HCT116 (cell line): ENCODE measurements at regions not wholly inside any gene's neighbourhood (a gene's known extent, or its start where the extent isn't known, plus 50 kb on each side); places are given as distances from the start of the nearest gene placed in this dataset.

Source experiments
- ATAC-seq: fragments of 200-7000 bp; cut with Tn5 transposase; 2 replicates; pipeline ENCODE4 v1.9.1; 2020; ENCODE audit warnings: mild to moderate bottlenecking, moderate library complexity
- BruUV-seq: library from RNA; stranded (reverse); fragments of 400-500 nt; replicated peaks from 2 replicates; lab custom pipeline; 2021; lab: Mats Ljungman, UMichigan
- CTCF ChIA-PET: fragments of 300-600 bp; sonication (Branson Sonifier 250); formaldehyde crosslinking; loops from one replicate; lab custom pipeline; 2021; ENCODE audit warnings: antibody characterized with exemption; lab: Charles Lee
- POLR2A ChIA-PET: fragments of 300-600, 350-600 bp; sonication (Branson Sonifier 250); formaldehyde crosslinking; loops from one replicate; lab custom pipeline; 2021; ENCODE audit warnings: antibody characterized with exemption; lab: Charles Lee
- RAD21 ChIA-PET, 2 experiments: fragments of 300-600 bp; sonication (Branson Sonifier 250); formaldehyde crosslinking; loops; one replicate each; lab custom pipeline; 2023; ENCODE audit warnings: low total read pairs in 2 of 2; ENCODE audit not compliant: uncharacterized antibody in 2 of 2, unreplicated experiment in 2 of 2, low non-redundant PET in 1 of 2; lab: Charles Lee
- DNase-seq: peaks from one replicate; pipeline ENCODE4 v3.0.0-alpha.2; 2010; ENCODE audit warnings: low read depth, low spot score
- H2AFZ ChIP-seq: fragments of 200-600 bp; shearing (Covaris generic), sonication (generic); 2 replicates; pipeline ENCODE4 v1.6.1; 2017; ENCODE audit warnings: low read depth, mixed run types, mixed read lengths, antibody characterized with exemption, low read length; ENCODE audit not compliant: poor library complexity, severe bottlenecking
- H3K27ac ChIP-seq: 2 replicates; pipeline ENCODE4 v1.5.1; 2012; ENCODE audit warnings: low read depth, low read length
- H3K27me3 ChIP-seq: fragments of 200-600 bp; sonication (generic); 2 replicates; pipeline ENCODE4 v1.6.1; 2016; ENCODE audit warnings: mixed run types, low read length, mixed read lengths; ENCODE audit not compliant: insufficient read depth
- H3K36me3 ChIP-seq, 2 experiments: fragments of 200-500 bp in 1 of 2; fragments of 200-600 bp in 1 of 2; sonication (Bioruptor generic) in 1 of 2; sonication (generic) in 1 of 2; 2 replicates each; pipeline versions ENCODE4 v1.5.1 to v1.6.1; 2014 to 2016; ENCODE audit warnings: low read length in 2 of 2, inconsistent platforms in 1 of 2, mixed read lengths in 1 of 2, mixed run types in 1 of 2; ENCODE audit not compliant: insufficient read depth in 2 of 2, control insufficient read depth in 1 of 2
- H3K4me1 ChIP-seq, 2 experiments: fragments of 200-600 bp in 1 of 2; sonication (generic) in 1 of 2; 2 replicates each; pipeline versions ENCODE4 v1.5.1 to v1.6.1; 2012 to 2017; ENCODE audit warnings: low read length in 2 of 2, inconsistent platforms in 1 of 2, mild to moderate bottlenecking in 1 of 2, mixed read lengths in 1 of 2, mixed run types in 1 of 2, moderate library complexity in 1 of 2; ENCODE audit not compliant: insufficient read depth in 2 of 2, control insufficient read depth in 1 of 2
- H3K4me2 ChIP-seq: fragments of 200-600 bp; sonication (generic); 2 replicates; pipeline ENCODE4 v1.6.1; 2017; ENCODE audit warnings: mixed run types, low read length, mixed read lengths
- H3K4me3 ChIP-seq, 2 experiments: fragments of 200-600 bp in 1 of 2; sonication (generic) in 1 of 2; replicated peaks in 1 of 2; 2 replicates each; pipeline ENCODE4 v1.5.1; 2011 to 2016; ENCODE audit warnings: low read length in 2 of 2, control low read depth in 1 of 2, low read depth in 1 of 2, mild to moderate bottlenecking in 1 of 2, mixed read lengths in 1 of 2, mixed run types in 1 of 2
- H3K79me2 ChIP-seq: fragments of 200-600 bp; sonication (generic); 2 replicates; pipeline ENCODE4 v1.6.1; 2017; ENCODE audit warnings: mild to moderate bottlenecking, mixed run types, low read length, moderate library complexity, mixed read lengths; ENCODE audit not compliant: insufficient read depth
- H3K9ac ChIP-seq: fragments of 200-600 bp; sonication (generic); 2 replicates; pipeline ENCODE4 v1.6.1; 2016; ENCODE audit warnings: low read length, mixed read lengths
- H3K9me2 ChIP-seq: fragments of 200-600 bp; sonication (generic), shearing (Covaris generic); 2 replicates; pipeline ENCODE4 v1.6.1; 2017; ENCODE audit warnings: mixed run types, mild to moderate bottlenecking, moderate library complexity; ENCODE audit not compliant: insufficient read depth
- H3K9me3 ChIP-seq, 2 experiments: fragments of 200-500 bp in 1 of 2; fragments of 200-600 bp in 1 of 2; sonication (Bioruptor generic) in 1 of 2; sonication (generic) in 1 of 2; 2 replicates each; pipeline ENCODE4 v1.6.1; 2014 to 2017; ENCODE audit warnings: low read length in 2 of 2, mixed read lengths in 2 of 2, inconsistent platforms in 1 of 2, low read depth in 1 of 2, mild to moderate bottlenecking in 1 of 2, mixed run types in 1 of 2, moderate library complexity in 1 of 2; ENCODE audit not compliant: control insufficient read depth in 1 of 2, insufficient read depth in 1 of 2
- H4K20me1 ChIP-seq: fragments of 200-600 bp; sonication (generic), shearing (Covaris generic); 2 replicates; pipeline ENCODE4 v1.6.1; 2017; ENCODE audit warnings: mixed run types, mild to moderate bottlenecking, moderate library complexity; ENCODE audit not compliant: insufficient read depth
- CBX3 ChIP-seq: IDR thresholded peaks from 2 replicates; pipeline ENCODE4 v1.6.1; 2012; ENCODE audit warnings: low read depth
- ELF1 ChIP-seq: IDR thresholded peaks from 2 replicates; pipeline ENCODE4 v1.6.1; 2012; ENCODE audit warnings: low read depth, borderline replicate concordance
- EZH2 ChIP-seq: fragments of 200-600 bp; sonication (generic); IDR thresholded peaks from 2 replicates; pipeline ENCODE4 v1.6.1; 2017; ENCODE audit warnings: antibody characterized with exemption, mixed run types
- EZH2phosphoT487 ChIP-seq: fragments of 200-600 bp; IDR thresholded peaks from 2 replicates; pipeline ENCODE4 v1.6.1; 2018; ENCODE audit warnings: antibody characterized with exemption, borderline replicate concordance
- FOSL1 ChIP-seq: IDR thresholded peaks from 2 replicates; pipeline ENCODE4 v1.6.1; 2012; ENCODE audit warnings: low read depth
- JUND ChIP-seq: IDR thresholded peaks from 2 replicates; pipeline ENCODE4 v1.6.1; 2012
- RAD21 ChIP-seq: IDR thresholded peaks from 2 replicates; pipeline ENCODE4 v1.6.1; 2012; ENCODE audit warnings: low read depth, mild to moderate bottlenecking
- TCF7L2 ChIP-seq: IDR thresholded peaks from 2 replicates; pipeline ENCODE4 v1.7.0; 2011; ENCODE audit warnings: borderline replicate concordance, inconsistent platforms; ENCODE audit not compliant: insufficient read depth, insufficient read length; ENCODE audit errors: extremely low read depth
- intact Hi-C: fragments of 100-400 bp; cut with micrococcal nuclease; formaldehyde crosslinking; loops from 2 replicates; pipeline ENCODE4 v1.10.0; 2022
- TF ChIP-seq, protein P1 (sequence below), 3 experiments: fragments of 200-600 bp in 1 of 3; sonication (generic) in 1 of 3; IDR thresholded peaks in 2 of 3; conservative IDR thresholded peaks in 1 of 3; 2 replicates each; pipeline ENCODE4 v1.5.1; 2012 to 2017; ENCODE audit warnings: low read depth in 2 of 3, low read length in 2 of 3, antibody characterized with exemption in 1 of 3, borderline replicate concordance in 1 of 3, control low read depth in 1 of 3, mild to moderate bottlenecking in 1 of 3, mixed read lengths in 1 of 3, mixed run types in 1 of 3, moderate library complexity in 1 of 3; ENCODE audit not compliant: insufficient read depth in 1 of 3
- TF ChIP-seq, protein P2 (sequence below): IDR thresholded peaks from 2 replicates; pipeline ENCODE4 v1.6.1; 2011; ENCODE audit warnings: mild to moderate bottlenecking, low read length, moderate library complexity; ENCODE audit not compliant: insufficient replicate concordance; ENCODE audit errors: extremely low read depth

DNA sequence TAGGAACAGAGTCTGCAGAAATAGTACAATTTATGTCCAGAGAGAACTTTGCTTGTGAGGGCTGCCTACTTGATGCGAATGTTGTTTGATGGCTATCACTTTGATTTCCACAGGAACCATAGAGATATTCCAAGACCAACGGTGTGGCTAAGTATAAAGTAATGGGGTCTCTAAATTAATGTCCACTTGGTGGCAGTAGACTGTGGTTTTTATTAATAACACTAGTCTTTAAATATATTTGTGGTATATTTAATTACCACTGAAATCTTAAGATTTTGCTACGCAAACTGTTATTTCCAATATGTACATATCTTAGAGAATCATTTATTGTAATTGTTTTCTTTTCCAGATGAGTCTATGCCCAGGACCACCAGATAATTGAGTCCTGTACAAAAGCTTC, 647.9 kb downstream of the PLA2G4A start:
- Histone ChIP-seq H3K27me3 (no peaks in the 10 kb centered on the region), H3K27ac (no peak overlapping the region), H3K9me2 (no peaks in the 10 kb centered on the region), H3K4me2 (no peak overlapping the region), H4K20me1 (no peaks in the 10 kb centered on the region), H3K36me3 (no peaks in the 10 kb centered on the region), H3K4me3 (no peak overlapping the region), H3K9me3 (no peaks in the 10 kb centered on the region), H3K4me1 (no peaks in the 10 kb centered on the region), H2AFZ (no peak overlapping the region), H3K79me2 (no peaks in the 10 kb centered on the region), H3K9ac (no peak overlapping the region)
- no peak for DNase-seq
- no TSS peak for BruUV-seq
- POLR2A ChIA-PET = no interaction called here
- CTCF ChIA-PET = interaction anchor here (0.8 kb wide), 1 partner anchor 523 kb away, joined by 3 read pairs; no protein-coding TSS in a partner anchor
- intact Hi-C loops = no loop called here
- RAD21 ChIA-PET = no interaction called here
- TF ChIP-seq RAD21 (peak; percentile 51; the same call in 1 of the 2 replicates), CBX3 (no peak)
- TF ChIP-seq, protein P1, sequence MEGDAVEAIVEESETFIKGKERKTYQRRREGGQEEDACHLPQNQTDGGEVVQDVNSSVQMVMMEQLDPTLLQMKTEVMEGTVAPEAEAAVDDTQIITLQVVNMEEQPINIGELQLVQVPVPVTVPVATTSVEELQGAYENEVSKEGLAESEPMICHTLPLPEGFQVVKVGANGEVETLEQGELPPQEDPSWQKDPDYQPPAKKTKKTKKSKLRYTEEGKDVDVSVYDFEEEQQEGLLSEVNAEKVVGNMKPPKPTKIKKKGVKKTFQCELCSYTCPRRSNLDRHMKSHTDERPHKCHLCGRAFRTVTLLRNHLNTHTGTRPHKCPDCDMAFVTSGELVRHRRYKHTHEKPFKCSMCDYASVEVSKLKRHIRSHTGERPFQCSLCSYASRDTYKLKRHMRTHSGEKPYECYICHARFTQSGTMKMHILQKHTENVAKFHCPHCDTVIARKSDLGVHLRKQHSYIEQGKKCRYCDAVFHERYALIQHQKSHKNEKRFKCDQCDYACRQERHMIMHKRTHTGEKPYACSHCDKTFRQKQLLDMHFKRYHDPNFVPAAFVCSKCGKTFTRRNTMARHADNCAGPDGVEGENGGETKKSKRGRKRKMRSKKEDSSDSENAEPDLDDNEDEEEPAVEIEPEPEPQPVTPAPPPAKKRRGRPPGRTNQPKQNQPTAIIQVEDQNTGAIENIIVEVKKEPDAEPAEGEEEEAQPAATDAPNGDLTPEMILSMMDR (IDR thresholded peaks at IDR 0.05 in 2 of 3, conservative IDR thresholded peaks at IDR 0.05 in 1 of 3; ENCODE audit: borderline replicate concordance in 1 of 3, insufficient read depth in 1 of 3, low read depth in 2 of 3, low read length in 2 of 3) = peak; percentile 19 to 53 (median 30); a peak in 4 of 6 replicates
- peak; percentile 63 for ATAC-seq

DNA sequence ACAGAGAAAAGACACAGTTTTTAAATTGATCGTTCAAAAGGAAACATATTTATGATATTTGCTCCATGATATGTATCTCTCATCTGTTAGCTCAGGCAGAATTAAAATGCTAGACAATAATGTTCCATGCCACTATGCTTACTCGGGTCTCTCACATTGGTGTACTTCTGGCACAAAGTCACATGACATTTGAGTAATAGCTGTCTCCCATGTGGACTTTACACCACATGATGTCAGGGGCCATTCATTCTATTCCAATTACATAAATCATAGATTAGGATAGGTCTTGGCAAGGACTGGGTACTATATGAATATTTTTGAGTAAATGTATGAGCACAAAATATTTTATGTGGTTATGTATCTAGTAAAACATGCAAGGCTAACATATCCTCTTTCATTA, 648.4 kb downstream of the PLA2G4A start:
- Histone ChIP-seq H3K4me1 (no peaks in the 10 kb centered on the region), H4K20me1 (no peaks in the 10 kb centered on the region), H3K27ac (no peak overlapping the region), H2AFZ (no peak overlapping the region), H3K9me2 (no peaks in the 10 kb centered on the region), H3K36me3 (no peaks in the 10 kb centered on the region), H3K79me2 (no peaks in the 10 kb centered on the region), H3K27me3 (no peaks in the 10 kb centered on the region), H3K9ac (no peak overlapping the region), H3K9me3 (no peaks in the 10 kb centered on the region), H3K4me3 (no peak overlapping the region), H3K4me2 (no peak overlapping the region)
- POLR2A ChIA-PET = no interaction called here
- BruUV-seq = no TSS peak
- RAD21 ChIA-PET = no interaction called here
- ATAC-seq (0 out of 2 replicates have a peak, but pooled peaks have one; percentile 17), DNase-seq (no peak)
- TF ChIP-seq, protein P2, sequence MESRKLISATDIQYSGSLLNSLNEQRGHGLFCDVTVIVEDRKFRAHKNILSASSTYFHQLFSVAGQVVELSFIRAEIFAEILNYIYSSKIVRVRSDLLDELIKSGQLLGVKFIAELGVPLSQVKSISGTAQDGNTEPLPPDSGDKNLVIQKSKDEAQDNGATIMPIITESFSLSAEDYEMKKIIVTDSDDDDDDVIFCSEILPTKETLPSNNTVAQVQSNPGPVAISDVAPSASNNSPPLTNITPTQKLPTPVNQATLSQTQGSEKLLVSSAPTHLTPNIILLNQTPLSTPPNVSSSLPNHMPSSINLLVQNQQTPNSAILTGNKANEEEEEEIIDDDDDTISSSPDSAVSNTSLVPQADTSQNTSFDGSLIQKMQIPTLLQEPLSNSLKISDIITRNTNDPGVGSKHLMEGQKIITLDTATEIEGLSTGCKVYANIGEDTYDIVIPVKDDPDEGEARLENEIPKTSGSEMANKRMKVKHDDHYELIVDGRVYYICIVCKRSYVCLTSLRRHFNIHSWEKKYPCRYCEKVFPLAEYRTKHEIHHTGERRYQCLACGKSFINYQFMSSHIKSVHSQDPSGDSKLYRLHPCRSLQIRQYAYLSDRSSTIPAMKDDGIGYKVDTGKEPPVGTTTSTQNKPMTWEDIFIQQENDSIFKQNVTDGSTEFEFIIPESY = no peak
- TF ChIP-seq TCF7L2 = no peak
- TF ChIP-seq JUND = no peak
- TF ChIP-seq FOSL1 = no peak
- TF ChIP-seq RAD21 = no peak
- TF ChIP-seq EZH2 = no peak
- TF ChIP-seq, protein P1 (IDR thresholded peaks at IDR 0.05 in 2 of 3, conservative IDR thresholded peaks at IDR 0.05 in 1 of 3; ENCODE audit: borderline replicate concordance in 1 of 3, insufficient read depth in 1 of 3, low read depth in 2 of 3, low read length in 2 of 3) = no peak
- no peak for TF ChIP-seq CBX3
- no peak for TF ChIP-seq ELF1
- no peak for TF ChIP-seq EZH2phosphoT487
- intact Hi-C loops = no loop called here
- CTCF ChIA-PET = interaction anchor here (0.8 kb wide), 1 partner anchor 522 kb away, joined by 3 read pairs; no protein-coding TSS in a partner anchor
